Parathyroid adenoma (tissue), 2 donors: ENCODE measurements at regions not wholly inside any gene's neighbourhood (a gene's known extent, or its start where the extent isn't known, plus 50 kb on each side); places are given as distances from the start of the nearest gene placed in this dataset.

Experiments used
- H2AFZ ChIP-seq: fragments of 300-600 bp; sonication (generic); one replicate; pipeline ENCODE4 v1.7.0; 2017; ENCODE audit warnings: antibody characterized with exemption, mild to moderate bottlenecking
- H3K27ac ChIP-seq: fragments of 300-600 bp; sonication (generic); one replicate; pipeline ENCODE4 v1.7.0; 2017
- H3K27me3 ChIP-seq: fragments of 300-600 bp; sonication (generic); one replicate; pipeline ENCODE4 v1.7.0; 2017; ENCODE audit warnings: low read length; ENCODE audit not compliant: control insufficient read depth, insufficient read depth
- H3K36me3 ChIP-seq: fragments of 300-600 bp; sonication (generic); one replicate; pipeline ENCODE4 v1.7.0; 2017; ENCODE audit warnings: low read length; ENCODE audit not compliant: control insufficient read depth, insufficient read depth
- H3K4me1 ChIP-seq: fragments of 300-600 bp; sonication (generic); one replicate; pipeline ENCODE4 v1.7.0; 2017; ENCODE audit warnings: control low read depth
- H3K4me2 ChIP-seq: fragments of 300-600 bp; sonication (generic); one replicate; pipeline ENCODE4 v1.7.0; 2017; ENCODE audit warnings: low read length
- H3K4me3 ChIP-seq: fragments of 300-600 bp; sonication (generic); one replicate; pipeline ENCODE4 v1.7.0; 2017; ENCODE audit warnings: low read depth, low read length
- H3K79me2 ChIP-seq: fragments of 300-600 bp; sonication (generic); one replicate; pipeline ENCODE4 v1.7.0; 2017; ENCODE audit warnings: control low read depth
- H3K9ac ChIP-seq: fragments of 300-600 bp; sonication (generic); one replicate; pipeline ENCODE4 v1.7.0; 2017; ENCODE audit warnings: mild to moderate bottlenecking
- H3K9me3 ChIP-seq: fragments of 300-600 bp; sonication (generic); one replicate; pipeline ENCODE4 v1.7.0; 2017; ENCODE audit warnings: low read length; ENCODE audit not compliant: control insufficient read depth
- CTCF ChIP-seq: fragments of 300-600 bp; sonication (generic); IDR thresholded peaks from one replicate; pipeline ENCODE4 v1.7.0; 2017; ENCODE audit warnings: antibody characterized with exemption, mild to moderate bottlenecking
- donor health status: primary hyperparathyroidism.

GRCh38 chr12:45587012-45587411 lies 142.5 kb upstream of the ARID2 start:
- Histone ChIP-seq H3K79me2 (no peaks in the 10 kb centered on the region), H3K4me3 (no peak overlapping the region), H3K4me2 (no peak overlapping the region), H3K9ac (no peak overlapping the region), H3K9me3 (no peaks in the 10 kb centered on the region), H3K27ac (no peak overlapping the region), H3K4me1 (no peaks in the 10 kb centered on the region), H3K36me3 (no peaks in the 10 kb centered on the region), H3K27me3 (no peaks in the 10 kb centered on the region), H2AFZ (no peak overlapping the region)
- no peak for TF ChIP-seq CTCF

DNA sequence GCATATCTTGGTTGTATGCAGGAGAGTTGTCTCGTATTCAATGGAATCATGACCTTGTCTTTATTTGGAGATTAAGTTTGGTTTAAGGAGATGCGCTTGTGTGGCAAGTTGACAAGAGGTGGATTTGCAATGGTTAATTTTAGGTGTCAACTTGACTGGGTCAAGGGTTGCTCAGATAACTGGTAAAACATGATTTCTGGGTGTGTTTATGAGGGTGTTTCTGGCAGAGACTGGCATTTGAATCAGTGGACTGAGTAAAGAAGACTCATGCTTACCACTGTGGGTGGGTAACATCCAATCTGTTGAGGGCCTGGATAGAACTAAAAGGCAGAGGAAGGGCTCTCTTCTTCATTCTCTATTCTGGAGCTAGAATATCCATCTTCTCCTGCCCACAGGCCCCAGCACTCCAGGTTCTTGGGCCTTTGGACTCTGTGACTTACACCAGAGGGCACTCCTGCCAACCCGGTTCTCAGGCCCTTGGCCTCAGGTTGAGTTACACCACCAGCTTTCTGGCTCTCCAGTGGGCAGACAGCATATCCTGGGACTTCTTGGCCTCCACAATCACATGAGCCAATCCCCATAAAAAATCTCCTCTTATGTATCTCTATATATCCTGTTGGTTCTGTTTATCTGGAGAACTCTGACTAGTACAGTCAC lies 141.5 kb upstream of the ARID2 start:
- Histone ChIP-seq H3K79me2 (no peaks in the 10 kb centered on the region), H3K9me3 (no peaks in the 10 kb centered on the region), H3K9ac (no peak overlapping the region), H3K36me3 (no peaks in the 10 kb centered on the region), H2AFZ (no peak overlapping the region), H3K4me1 (no peaks in the 10 kb centered on the region), H3K27me3 (no peaks in the 10 kb centered on the region), H3K4me3 (no peak overlapping the region), H3K4me2 (no peak overlapping the region), H3K27ac (no peak overlapping the region)
- TF ChIP-seq CTCF: peak; percentile 8

DNA sequence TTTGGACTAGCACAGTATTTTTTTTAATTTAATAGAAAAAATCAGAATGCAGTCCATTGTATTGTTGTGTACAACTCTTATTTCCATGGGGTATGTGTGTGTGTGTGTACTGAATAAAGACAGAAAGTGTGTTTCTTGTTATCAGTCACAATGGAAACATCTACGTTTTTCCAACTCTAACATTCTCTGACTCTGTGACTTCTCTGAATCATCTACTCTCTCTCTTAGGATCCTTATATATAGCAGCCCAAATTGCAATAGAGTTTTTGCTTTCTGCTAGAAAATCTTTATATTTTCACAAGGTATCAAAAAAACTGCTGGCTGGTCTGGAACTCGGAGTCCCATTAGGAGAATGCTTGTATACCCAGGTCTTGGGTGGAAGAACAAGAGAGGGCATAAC lies 138.9 kb upstream of the ARID2 start:
- Histone ChIP-seq H3K4me3 (no peak overlapping the region), H3K79me2 (no peaks in the 10 kb centered on the region), H3K9ac (no peak overlapping the region), H3K4me2 (no peak overlapping the region), H2AFZ (no peak overlapping the region), H3K27me3 (no peaks in the 10 kb centered on the region), H3K9me3 (no peaks in the 10 kb centered on the region), H3K36me3 (no peaks in the 10 kb centered on the region), H3K4me1 (no peaks in the 10 kb centered on the region), H3K27ac (no peak overlapping the region)
- no peak for TF ChIP-seq CTCF

GRCh38 chr12:45591635-45592034 lies 137.9 kb upstream of the ARID2 start:
- H3K4me2 ChIP-seq: no peak overlapping the region
- H3K27me3 ChIP-seq: no peaks in the 10 kb centered on the region
- no peaks in the 10 kb centered on the region for H3K9me3 ChIP-seq
- no peak overlapping the region for H2AFZ ChIP-seq
- H3K4me3 ChIP-seq: no peak overlapping the region
- no peak overlapping the region for H3K27ac ChIP-seq
- H3K9ac ChIP-seq: no peak overlapping the region
- no peaks in the 10 kb centered on the region for H3K4me1 ChIP-seq
- no peaks in the 10 kb centered on the region for H3K79me2 ChIP-seq
- no peaks in the 10 kb centered on the region for H3K36me3 ChIP-seq
- no peak for TF ChIP-seq CTCF

DNA sequence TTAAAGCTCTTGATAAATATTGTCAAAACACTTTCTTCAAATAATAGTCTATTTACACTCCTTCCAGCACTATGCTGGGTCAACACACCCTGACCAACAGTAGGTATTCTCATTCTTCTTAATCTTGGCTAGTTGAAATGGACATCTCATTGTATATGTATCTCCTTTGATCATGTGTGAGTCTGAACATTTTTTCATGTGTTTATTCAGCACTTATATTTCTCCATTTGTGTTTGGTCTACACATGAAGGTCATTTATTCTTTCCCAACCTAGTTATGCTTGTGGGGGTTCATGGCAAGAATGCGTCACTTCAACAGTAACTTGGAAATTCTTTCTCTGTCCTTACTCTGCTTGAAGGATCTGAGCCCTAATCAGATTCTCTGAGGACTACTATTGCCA lies 133.1 kb upstream of the ARID2 start:
- H3K4me1 ChIP-seq: no peaks in the 10 kb centered on the region
- no peaks in the 10 kb centered on the region for H3K9me3 ChIP-seq
- no peak overlapping the region for H3K4me2 ChIP-seq
- H3K79me2 ChIP-seq: no peaks in the 10 kb centered on the region
- H3K27ac ChIP-seq: no peak overlapping the region
- no peak overlapping the region for H3K9ac ChIP-seq
- H2AFZ ChIP-seq: no peak overlapping the region
- no peak overlapping the region for H3K4me3 ChIP-seq
- H3K36me3 ChIP-seq: no peaks in the 10 kb centered on the region
- no peaks in the 10 kb centered on the region for H3K27me3 ChIP-seq
- TF ChIP-seq CTCF: no peak
